ENCODE measurements at regions not wholly inside any gene's neighbourhood (a gene's known extent, or its start where the extent isn't known, plus 50 kb on each side); places are given as distances from the start of the nearest gene placed in this dataset.
"Not testable (repeated sequence)": the region's sequence is repeated elsewhere in the genome, so short reads cannot be mapped to it uniquely, and the experiment has no call there.

DNA sequence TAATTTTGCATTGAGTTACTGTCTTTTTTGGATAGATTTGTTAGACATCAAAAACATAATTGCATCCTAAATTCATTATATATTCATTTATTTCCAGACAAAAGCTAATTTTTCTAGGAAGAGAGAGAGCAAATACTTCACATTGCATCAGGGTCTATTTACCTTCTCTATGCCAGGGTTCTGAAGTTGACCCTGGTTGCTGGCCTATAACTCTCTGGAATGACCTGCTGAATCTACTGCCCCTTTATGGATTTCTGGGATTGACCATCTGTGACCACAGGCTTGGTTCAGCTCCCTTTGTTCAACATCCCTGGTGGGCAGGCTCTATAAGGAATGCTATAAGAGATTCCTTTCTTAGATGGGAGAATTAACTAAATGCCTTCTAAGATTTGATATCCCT, 414.8 kb upstream of the STXBP6 start:
- DNase-seq, result no peak
- Mint-ChIP-seq H3K9me3 (no peaks in the 10 kb centered on the region), H3K4me3 (no peak overlapping the region), H3K4me1 (no peaks in the 10 kb centered on the region), H3K36me3 (ENCODE audit: low read depth) (no peaks in the 10 kb centered on the region), H3K27ac (no peak overlapping the region), H3K27me3 (ENCODE audit: low read depth, poor library complexity) (no peaks in the 10 kb centered on the region)
- TF ChIP-seq, protein P1, sequence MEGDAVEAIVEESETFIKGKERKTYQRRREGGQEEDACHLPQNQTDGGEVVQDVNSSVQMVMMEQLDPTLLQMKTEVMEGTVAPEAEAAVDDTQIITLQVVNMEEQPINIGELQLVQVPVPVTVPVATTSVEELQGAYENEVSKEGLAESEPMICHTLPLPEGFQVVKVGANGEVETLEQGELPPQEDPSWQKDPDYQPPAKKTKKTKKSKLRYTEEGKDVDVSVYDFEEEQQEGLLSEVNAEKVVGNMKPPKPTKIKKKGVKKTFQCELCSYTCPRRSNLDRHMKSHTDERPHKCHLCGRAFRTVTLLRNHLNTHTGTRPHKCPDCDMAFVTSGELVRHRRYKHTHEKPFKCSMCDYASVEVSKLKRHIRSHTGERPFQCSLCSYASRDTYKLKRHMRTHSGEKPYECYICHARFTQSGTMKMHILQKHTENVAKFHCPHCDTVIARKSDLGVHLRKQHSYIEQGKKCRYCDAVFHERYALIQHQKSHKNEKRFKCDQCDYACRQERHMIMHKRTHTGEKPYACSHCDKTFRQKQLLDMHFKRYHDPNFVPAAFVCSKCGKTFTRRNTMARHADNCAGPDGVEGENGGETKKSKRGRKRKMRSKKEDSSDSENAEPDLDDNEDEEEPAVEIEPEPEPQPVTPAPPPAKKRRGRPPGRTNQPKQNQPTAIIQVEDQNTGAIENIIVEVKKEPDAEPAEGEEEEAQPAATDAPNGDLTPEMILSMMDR (IDR thresholded peaks at IDR 0.05), result no peak

- no peaks in the 10 kb centered on the region for H3K36me3 Mint-ChIP-seq (ENCODE audit: low read depth)
- H3K27me3 Mint-ChIP-seq (ENCODE audit: low read depth, poor library complexity), result no peaks in the 10 kb centered on the region
- no peak overlapping the region for H3K27ac Mint-ChIP-seq
- H3K9me3 Mint-ChIP-seq, result no peaks in the 10 kb centered on the region
- no peak overlapping the region for H3K4me3 Mint-ChIP-seq
- no peaks in the 10 kb centered on the region for H3K4me1 Mint-ChIP-seq
- TF ChIP-seq, protein P1 (IDR thresholded peaks at IDR 0.05), result no peak
- DNase-seq, result no peak
Observed at GRCh38 chr14:25464078-25464477, 414.1 kb upstream of the STXBP6 start.

- H3K4me3 Mint-ChIP-seq, result no peak overlapping the region
Observed at GRCh38 chr14:25463480-25463879, 413.5 kb upstream of the STXBP6 start.

GRCh38 chr14:25461780-25462179, 411.8 kb upstream of the STXBP6 start:
- H3K36me3 Mint-ChIP-seq (ENCODE audit: low read depth), result no peaks in the 10 kb centered on the region
- DNase-seq, result no peak
- no peak overlapping the region for H3K27ac Mint-ChIP-seq
- TF ChIP-seq, protein P1 (IDR thresholded peaks at IDR 0.05), result no peak
- no peaks in the 10 kb centered on the region for H3K9me3 Mint-ChIP-seq
- H3K4me3 Mint-ChIP-seq, result no peak overlapping the region
- H3K27me3 Mint-ChIP-seq (ENCODE audit: low read depth, poor library complexity), result no peaks in the 10 kb centered on the region
- H3K4me1 Mint-ChIP-seq, result no peaks in the 10 kb centered on the region

More at GRCh38 chr14:25463480-25463879, 413.5 kb upstream of the STXBP6 start:
- TF ChIP-seq, protein P1 (IDR thresholded peaks at IDR 0.05), result no peak
- Mint-ChIP-seq H3K36me3 (ENCODE audit: low read depth) (no peaks in the 10 kb centered on the region), H3K4me1 (no peaks in the 10 kb centered on the region), H3K9me3 (no peaks in the 10 kb centered on the region), H3K27me3 (ENCODE audit: low read depth, poor library complexity) (no peaks in the 10 kb centered on the region), H3K27ac (no peak overlapping the region)
- no peak for DNase-seq

DNA sequence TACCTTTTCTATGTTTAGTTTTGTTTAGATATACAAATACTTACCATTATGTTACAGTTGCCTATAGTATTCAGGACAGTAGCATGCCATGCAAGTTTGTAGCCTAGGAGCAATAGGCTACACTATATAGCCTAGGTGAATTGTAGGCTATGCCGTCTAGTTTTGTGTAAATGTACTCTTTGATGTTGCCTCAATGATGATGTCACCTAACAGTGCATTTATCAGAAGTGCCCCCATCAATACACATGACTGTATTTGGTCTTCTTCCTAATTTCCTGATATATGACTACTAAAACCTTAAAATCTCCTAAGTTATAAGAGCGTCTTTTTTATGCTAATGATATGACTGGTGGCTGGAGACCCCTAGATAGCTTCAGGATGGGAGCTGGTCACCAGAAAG, 394.4 kb upstream of the STXBP6 start:
- Mint-ChIP-seq H3K36me3 (ENCODE audit: low read depth) (no peaks in the 10 kb centered on the region), H3K4me3 (no peak overlapping the region), H3K4me1 (peaks cover 1% of the 10 kb centered on the region), H3K27ac (no peak overlapping the region), H3K27me3 (ENCODE audit: low read depth, poor library complexity) (peaks cover 3% of the 10 kb centered on the region), H3K9me3 (peaks cover 19% of the 10 kb centered on the region)
- TF ChIP-seq, protein P1 (IDR thresholded peaks at IDR 0.05), result no peak
- DNase-seq, result no peak

GRCh38 chr14:25440382-25440781, 390.4 kb upstream of the STXBP6 start:
- H3K27ac Mint-ChIP-seq; H3K36me3 Mint-ChIP-seq (ENCODE audit: low read depth); DNase-seq; H3K27me3 Mint-ChIP-seq (ENCODE audit: low read depth, poor library complexity); H3K4me3 Mint-ChIP-seq: not testable (repeated sequence)
- peaks cover 19% of the 10 kb centered on the region for H3K9me3 Mint-ChIP-seq
- peaks cover 16% of the 10 kb centered on the region for H3K4me1 Mint-ChIP-seq
